ENCODE measurements at regions not wholly inside any gene's neighbourhood (a gene's known extent, or its start where the extent isn't known, plus 50 kb on each side); places are given as distances from the start of the nearest gene placed in this dataset.

DNA sequence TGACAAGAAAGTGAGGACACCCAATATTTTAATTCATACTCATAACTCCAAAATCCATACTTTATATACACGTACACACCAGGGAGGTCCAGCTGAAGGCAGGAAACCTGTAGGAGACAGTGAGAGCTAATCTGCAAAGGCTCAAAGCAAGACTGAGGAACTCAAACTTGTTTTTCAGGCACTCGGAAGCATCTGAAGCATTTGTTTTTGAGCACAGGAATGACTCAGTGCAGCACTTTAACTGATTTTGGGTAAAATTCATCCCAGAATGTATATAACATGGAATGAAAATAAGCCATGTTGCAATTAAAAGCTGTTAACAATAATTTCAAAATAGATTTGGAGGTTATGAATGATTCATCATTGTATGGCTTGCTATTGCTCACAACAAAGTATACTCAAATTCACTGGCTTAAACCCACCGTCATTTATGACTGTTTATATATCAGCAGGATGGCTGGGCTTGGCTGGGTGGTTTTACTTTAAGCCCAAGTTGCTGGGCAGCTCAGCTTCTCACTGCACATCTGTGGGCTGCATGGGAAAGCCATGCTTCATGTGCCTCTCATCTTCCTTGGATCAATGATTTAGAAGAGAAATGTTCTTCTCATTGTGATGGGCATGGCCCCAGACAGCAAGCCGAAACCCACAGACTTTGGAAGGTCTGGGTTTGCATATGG, 177.0 kb downstream of the RFC3 start:
- ATAC-seq (ENCODE audit: poor library complexity) (no peak), DNase-seq (no peak)
- intact Hi-C loops (cut with DNase I): no loop called here

DNA sequence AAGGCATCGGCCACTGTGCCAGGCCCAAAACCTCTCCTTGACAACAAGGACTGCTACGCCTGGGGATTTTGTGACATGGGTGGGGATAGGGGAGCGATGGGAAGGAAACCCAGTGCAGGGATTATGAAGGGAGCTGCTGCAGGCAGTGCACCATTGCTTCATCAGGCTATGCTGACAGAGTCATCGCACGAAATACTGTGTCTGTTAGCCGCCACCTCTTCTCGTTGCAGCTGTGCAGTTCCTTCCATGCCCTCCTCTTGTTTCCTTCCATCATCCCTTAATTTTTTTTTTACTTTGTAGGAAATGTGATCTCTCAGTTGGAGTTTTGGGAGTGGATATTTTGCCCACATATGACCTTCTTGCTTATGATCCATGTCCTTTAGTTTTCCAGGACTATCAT, 178.7 kb downstream of the RFC3 start:
- ATAC-seq (ENCODE audit: poor library complexity) (no peak), DNase-seq (no peak)
- intact Hi-C loops (cut with DNase I): no loop called here

DNA sequence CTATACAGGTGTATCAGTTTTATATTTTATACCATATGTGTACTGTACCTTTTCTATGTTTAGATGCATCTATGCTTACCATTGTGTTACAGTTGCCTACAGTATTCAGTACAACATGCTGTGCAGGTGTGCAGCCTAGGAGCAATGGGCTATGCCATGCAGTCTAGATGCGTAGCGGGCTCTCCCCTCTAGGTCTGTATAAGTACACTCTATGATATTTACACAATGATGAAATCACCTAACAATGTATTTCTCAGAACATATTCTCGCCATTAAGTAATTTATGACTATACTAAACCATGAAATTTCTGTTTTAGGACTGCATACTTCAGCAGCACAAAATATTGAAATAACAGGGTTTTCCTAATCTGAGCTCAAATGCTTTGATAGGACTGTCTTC, 179.6 kb downstream of the RFC3 start:
- DNase-seq (no peak), ATAC-seq (ENCODE audit: poor library complexity) (no peak)
- intact Hi-C loops (cut with DNase I): no loop called here

DNA sequence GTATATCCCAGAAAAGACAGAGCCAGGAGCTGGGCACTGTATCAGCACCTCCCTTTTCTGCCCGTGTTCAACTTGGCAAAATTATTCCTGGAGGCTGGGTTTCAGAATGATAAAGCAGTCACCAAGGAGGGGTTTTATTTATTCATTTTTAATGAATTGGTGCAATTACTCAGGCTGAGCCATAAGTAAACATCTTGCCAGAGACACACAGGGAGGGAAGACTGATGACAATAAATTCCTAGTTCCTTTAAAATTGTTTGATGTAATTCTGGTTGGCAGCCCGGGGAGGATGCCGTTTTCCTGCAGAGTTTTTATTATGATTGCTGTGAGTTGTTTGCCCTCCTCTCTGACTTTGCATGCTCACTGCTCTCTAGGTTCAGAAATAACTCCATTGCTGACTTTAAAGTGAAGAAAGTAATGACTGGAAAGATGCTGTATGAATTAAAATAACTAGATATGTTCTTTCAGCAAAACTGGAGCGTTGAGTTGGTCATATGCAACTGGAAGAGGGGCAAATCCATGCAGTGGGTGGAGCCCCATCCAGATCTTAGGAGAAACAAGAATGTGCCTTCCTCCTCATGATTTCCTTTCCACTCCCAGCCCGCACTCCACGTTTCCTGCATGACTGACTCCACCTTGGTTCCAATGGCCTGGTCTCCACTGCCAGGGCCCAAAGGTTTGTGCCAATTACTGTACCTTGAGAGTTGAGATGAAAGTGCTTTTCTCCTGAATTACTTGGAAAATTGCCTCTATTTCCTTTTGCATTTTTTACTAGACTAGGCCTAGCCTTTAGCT, 182.1 kb downstream of the RFC3 start:
- intact Hi-C loops (cut with DNase I): no loop called here
- no peak for DNase-seq
- no peak for ATAC-seq (ENCODE audit: poor library complexity)

DNA sequence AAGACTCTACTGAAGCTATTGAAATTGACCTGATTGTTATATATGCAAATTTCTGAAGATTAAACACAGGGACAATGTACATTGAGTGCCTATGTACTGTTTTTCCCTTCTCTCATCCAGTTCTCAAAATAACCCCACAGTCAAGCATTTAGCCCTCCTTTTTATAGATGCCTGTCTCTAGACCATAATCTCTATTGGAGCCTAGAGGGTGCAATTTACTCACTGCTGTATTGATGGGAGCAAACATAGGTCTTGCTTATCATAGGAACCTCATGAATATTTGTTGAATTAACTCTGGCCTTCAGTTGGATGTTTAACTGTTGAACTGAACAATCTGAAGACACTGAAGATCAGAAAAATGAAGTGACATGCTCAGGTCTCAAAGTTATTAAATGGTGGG, 183.0 kb downstream of the RFC3 start:
- intact Hi-C loops (cut with DNase I): no loop called here
- ATAC-seq (ENCODE audit: poor library complexity) (peak; percentile 23), DNase-seq (no peak)

DNA sequence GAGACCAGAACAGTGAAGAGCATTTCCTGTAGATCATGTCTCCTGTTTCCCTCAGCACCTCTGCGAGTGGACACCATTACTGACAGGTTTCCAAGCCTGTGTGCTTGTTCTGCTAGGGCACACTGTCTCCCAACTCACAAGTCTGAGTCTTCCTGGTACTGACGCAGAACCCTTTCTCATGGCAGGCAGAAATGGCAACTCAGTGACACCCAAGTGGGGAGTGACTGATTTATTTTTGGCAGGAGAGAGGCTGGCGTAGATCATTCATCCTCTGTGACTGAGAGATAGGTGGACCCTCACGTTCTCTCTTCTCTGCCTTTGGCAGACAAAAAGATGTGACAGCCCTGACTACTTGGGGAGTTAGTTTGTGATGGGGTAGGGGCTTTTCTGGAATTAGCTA, 183.4 kb downstream of the RFC3 start:
- ATAC-seq (ENCODE audit: poor library complexity) (peak; percentile 90), DNase-seq (no peak)
- intact Hi-C loops (cut with DNase I): no loop called here

DNA sequence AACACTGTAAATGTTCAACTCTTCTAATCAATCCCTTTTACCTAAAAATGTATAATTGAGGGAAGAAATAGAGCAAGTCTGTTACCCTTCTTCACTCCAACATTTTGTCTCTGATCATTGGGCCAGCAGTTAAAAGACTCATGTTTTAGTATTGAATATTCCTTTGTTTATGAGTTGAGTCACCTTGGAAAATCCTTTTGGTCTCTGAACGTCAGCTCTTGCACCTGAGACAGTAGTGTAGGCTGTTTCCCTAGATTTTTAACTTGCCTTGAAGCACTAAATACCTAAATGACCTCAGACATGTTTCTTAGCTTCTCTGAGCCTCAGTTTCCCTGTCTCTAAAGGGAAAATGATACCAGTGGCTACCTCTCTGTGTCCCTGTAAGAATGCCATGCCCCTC, 184.2 kb downstream of the RFC3 start:
- ATAC-seq (ENCODE audit: poor library complexity): no peak
- no peak for DNase-seq
- intact Hi-C loops (cut with DNase I): no loop called here

DNA sequence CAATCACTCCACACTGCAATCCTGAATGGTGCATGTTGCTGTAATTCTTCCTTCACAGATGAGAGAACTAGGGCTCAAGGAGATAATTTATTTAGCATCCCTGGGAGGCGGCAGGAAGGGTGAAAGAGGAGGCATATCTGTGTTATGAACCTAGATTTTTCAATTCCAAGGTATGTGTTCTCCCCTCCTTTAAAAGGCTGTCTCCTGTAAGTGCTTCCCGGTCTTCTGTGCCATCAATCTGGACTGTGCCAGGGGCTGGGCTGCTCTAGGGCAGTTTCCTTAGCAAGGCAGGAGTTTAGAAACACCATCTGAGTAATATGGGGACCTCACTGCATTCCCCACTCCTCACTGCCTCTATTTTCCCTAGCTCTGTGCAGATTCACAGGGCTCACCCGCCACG, 185.0 kb downstream of the RFC3 start:
- ATAC-seq (ENCODE audit: poor library complexity) (no peak), DNase-seq (no peak)
- intact Hi-C loops (cut with DNase I): no loop called here

DNA sequence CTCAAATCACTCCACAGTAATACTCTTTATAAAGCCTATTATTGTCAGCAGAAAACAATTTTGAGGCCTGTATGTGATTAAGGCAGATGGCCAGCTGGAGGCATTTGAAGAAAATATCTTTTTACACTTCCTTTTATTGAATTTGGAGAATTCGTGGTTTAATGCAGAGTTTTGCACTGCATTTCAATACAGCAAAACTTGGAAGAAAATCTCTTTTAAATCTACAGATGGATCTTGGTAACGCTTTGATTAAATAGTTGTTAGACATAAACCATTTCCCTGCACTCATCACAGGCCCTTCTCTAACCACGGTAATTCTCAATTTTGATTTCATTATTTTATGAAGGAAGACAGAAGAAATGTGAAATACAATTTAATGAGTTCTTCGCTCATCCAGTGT, 185.7 kb downstream of the RFC3 start:
- ATAC-seq (ENCODE audit: poor library complexity): no peak
- no peak for DNase-seq
- intact Hi-C loops (cut with DNase I): no loop called here

DNA sequence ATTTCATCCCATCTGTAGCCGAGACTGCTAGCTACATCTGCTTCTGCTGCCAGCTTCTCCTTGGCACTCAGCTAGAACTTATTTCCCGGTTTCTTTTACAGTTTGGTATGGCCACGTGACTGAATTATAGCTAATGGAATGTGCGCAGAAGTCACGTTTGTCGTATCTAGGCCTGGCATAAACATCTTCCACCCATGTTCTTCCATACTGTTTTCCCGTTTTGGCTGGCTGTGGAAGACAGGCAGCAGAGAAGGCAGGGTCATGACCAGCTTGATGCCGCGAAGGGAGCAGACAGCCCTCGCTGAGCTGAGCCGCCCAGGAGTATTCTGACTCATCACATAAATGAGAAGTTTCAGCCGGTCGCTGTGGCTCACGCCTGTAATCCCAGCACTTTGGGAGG, 186.7 kb downstream of the RFC3 start:
- DNase-seq (no peak), ATAC-seq (ENCODE audit: poor library complexity) (no peak)
- intact Hi-C loops (cut with DNase I): no loop called here

DNA sequence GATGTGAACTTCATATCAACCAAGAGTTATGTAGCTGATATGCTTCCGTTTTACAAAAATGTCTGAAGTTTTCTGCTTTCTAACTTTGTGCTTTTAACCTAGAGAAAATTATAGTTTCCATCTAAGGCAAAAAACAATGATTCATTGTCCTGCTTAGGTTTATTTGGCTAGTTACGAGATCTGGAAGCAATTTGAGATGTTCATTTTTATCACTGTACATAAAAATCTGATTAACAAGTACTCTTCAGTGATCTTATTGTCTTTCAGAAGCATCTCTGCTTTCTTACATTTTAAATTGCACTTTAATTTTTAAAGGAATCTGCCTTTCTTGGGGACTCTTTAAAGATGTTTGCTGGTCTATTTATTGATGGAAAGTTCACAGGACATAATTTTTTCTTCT, 188.1 kb downstream of the RFC3 start:
- intact Hi-C loops (cut with DNase I): no loop called here
- ATAC-seq (ENCODE audit: poor library complexity): no peak
- DNase-seq: no peak

DNA sequence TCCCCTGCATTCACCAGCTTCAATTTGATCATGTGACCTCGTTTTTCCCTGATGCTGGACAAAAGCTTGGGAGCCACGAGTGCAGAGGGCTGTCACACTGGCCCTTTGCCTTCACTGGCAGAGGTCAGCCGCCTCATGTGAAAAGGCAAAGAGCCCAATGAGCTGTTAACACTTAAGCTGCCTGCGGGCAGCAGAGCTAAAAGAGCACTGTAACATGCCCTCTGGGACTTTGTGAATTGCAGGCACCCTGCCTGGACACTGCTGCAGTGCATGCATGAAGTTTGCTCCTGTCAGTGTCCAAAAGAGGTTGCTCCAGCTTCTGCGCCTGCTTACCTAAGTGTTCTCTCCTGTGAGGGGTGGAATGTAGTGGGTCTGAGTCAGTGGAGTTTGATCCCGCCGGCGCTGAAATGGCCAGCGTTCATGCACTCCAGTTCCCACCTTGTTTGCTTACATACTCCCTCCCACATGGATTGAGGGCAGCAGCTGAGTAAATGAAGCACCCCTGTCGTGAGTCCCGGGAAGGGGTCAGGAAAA, 193.7 kb downstream of the RFC3 start:
- intact Hi-C loops (cut with DNase I): no loop called here
- no peak for DNase-seq
- ATAC-seq (ENCODE audit: poor library complexity): no peak

DNA sequence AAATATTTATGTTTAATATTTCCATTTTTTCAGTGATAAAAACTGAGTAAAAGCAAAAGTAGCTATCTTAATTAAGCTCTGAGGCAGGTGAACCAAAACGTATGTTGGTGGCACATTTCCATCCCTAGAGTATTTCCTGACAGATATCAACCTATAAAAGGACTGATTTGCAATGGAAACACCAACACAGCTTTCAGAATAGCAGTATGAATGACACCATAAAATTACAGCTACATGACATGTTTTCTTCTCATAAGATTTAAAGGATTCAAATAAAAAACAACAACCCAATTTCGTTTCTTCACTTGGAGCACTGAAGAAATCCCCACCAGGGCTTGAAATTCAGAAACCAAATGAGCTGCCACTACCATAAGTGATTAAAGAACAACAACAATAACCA, 194.4 kb downstream of the RFC3 start:
- ATAC-seq (ENCODE audit: poor library complexity) (no peak), DNase-seq (no peak)
- intact Hi-C loops (cut with DNase I): no loop called here

DNA sequence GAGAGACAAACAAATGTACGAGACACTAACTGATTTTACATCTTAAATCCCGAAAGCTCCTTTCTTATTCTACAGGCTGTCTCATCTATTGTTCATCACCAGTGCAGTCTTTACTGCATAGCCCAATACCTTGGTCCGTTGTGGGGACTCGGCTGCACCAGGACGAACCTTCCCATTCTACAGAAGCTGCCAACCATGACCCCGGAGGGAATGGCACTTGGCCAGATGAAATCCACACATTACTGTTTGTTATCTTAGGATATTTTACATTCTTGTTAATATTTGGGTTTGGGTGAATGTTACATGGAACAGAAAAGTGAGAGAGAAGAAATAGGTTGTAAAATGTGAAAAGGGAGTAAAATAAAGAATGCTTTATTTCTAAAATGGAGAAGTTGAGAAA, 195.1 kb downstream of the RFC3 start:
- intact Hi-C loops (cut with DNase I): no loop called here
- ATAC-seq (ENCODE audit: poor library complexity) (no peak), DNase-seq (no peak)

DNA sequence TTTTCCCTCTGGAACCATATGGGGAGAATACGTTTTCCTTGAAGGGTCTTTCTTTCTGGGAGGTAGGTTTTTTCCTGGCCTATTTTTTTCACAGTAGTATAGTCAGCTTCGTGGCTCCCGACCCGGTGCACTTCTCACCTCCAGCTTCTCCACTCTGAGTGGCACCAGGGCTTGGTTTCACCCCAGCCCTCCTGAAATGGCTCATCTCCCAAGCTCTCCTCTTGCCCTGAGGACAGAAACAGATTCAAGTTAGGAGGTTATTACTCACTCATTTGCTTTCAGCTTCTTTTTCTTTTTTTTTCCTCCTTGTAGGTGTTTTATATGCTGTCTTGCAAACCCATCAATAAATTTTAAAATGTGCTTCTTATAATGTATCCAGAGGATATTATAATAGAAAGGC, 199.3 kb downstream of the RFC3 start:
- intact Hi-C loops (cut with DNase I): no loop called here
- no peak for ATAC-seq (ENCODE audit: poor library complexity)
- no peak for DNase-seq

DNA sequence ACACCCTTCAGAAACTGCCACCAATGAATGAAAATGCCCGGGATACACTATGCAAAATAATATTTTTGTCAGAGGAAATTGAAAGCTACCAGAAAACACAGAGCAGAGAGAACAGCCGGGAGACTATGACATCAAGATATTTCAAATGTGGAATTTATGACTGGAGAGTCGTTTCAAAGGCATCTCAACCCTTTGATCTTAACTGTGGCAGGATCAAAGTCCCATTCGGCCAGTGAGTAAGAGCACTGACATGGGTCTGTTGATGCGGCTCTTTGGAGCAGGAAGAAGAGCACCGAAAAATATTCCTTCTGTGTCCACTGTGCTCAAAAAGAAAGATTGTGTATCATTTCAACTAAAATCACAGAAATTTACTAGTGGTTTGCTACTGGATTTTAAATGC, 201.9 kb downstream of the RFC3 start:
- intact Hi-C loops (cut with DNase I): no loop called here
- no peak for ATAC-seq (ENCODE audit: poor library complexity)

DNA sequence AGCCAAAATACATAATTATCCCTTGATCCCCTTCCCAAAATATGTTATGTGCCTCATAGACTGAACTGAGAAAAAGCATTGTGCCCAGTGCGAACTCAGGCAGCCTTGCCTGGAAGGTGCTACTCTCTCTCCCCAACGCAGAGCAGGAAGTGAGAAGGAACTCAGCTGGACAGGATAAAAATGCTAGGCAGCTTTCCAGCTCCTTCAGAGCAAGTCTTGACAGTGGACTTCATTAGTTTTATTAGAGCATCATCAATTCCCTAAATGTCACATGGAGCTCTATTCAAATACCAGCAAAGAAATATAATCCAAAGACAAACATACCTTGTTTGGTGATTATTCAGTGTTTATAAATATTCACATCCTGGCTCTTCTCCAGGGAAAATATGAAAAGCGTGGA, 202.4 kb downstream of the RFC3 start:
- intact Hi-C loops (cut with DNase I): no loop called here
- no peak for ATAC-seq (ENCODE audit: poor library complexity)
- DNase-seq: no peak

More for the DNA sequence above, 201.9 kb downstream of the RFC3 start:
- no peak for DNase-seq

DNA sequence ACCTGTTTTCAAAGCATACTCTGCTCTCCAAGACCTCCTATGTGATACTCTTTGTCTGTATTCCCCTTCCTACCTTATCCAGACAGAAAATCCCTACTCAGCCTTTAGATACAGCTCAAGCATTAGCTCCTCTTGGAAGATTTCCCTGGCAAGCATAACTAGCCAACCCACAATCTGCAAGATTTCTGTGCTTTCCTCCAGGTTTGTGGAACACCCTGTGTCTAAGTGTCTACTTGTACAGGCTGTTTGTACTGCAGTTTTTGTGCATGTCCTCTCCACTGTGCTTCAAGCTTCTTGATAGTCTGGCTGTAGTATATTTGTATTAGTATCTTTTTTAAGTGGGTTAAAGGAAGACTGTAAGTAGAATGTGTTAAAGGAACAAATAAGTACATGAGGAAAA, 203.7 kb downstream of the RFC3 start:
- ATAC-seq (ENCODE audit: poor library complexity): no peak
- intact Hi-C loops (cut with DNase I): no loop called here
- no peak for DNase-seq

DNA sequence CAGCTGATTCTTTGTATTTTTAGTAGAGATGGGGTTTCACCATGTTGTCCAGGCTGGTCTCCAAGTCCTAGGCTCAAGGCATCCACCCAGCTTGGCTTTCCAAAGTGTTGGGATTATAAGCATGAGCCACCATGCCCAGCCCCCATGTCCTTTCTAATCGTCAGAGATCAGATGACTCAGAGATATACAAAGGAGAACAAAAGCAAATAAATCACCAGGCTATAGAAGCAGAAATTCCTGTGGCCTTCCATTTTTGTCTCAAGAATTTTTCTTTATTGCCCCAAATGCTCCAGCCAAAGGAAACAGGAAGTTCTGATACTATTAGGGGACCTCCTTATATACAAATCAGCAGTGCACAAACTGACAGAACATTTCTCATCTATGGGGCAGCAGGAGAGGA, 207.8 kb downstream of the RFC3 start:
- DNase-seq: no peak
- ATAC-seq (ENCODE audit: poor library complexity): no peak
- intact Hi-C loops (cut with DNase I): no loop called here

DNA sequence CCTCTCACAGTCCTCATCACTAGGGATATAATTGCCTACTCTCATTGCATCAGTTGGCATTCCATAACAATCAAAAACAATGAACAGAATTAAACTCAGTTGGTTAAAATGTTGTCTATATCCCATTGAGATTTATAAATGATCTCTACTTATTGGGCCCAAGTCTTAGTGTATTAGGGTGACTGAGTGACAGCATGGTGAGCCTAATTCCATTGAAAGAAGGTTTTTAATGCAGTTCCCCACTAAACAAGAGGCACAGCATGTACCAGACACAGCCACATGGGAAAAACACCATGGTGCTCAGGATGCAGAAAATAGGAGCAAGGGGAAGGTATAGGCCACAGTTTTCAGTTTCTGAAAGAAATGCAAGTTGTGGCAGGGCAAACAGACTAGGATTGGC, 208.4 kb downstream of the RFC3 start:
- intact Hi-C loops (cut with DNase I): no loop called here
- ATAC-seq (ENCODE audit: poor library complexity) (no peak), DNase-seq (no peak)

Data from Right ventricle myocardium superior (tissue), 1 donor.